ENCODE measurements at regions not wholly inside any gene's neighbourhood (a gene's known extent, or its start where the extent isn't known, plus 50 kb on each side); places are given as distances from the start of the nearest gene placed in this dataset.
"Not testable (repeated sequence)": the region's sequence is repeated elsewhere in the genome, so short reads cannot be mapped to it uniquely, and the experiment has no call there.

DNA sequence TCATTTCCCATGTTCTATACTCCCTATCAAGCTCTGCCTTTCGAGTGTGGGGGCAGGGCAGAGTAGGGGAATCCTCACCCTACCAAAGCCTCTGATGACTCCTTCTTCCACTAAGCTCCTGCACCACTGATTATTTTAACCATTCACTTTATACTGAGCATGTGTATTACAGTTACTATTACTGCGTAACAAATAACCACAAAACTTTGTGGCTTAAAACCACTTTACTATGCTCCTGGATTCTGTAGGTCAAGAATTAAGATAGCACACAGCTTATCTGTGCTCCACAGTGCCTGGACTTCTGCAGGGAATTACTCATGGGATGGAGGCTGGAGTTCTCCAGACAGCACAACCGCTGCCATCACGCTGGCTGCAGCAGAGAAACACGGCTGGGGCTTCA lies 117.4 kb upstream of the DNAJC10 start:
- no peak for DNase-seq

DNA sequence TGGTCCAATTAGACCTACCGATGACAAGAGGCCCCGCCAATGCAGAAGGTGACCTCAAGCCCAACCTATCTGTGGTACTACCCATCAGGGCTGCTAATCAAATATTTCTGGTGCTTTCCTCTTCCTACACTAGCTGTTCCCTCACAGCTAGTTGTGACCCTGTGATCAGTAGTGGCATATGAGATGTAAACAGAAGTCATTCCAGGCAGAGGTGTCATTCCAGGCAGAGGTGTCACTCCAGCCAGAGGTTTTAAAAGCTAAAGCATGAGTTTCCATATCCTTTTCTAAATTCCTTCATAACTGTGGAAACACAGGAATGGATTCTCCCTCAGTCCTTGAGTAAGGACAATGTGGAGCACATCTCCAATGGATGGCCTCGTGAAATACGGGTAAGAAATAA lies 110.9 kb upstream of the DNAJC10 start:
- no peak for DNase-seq

DNA sequence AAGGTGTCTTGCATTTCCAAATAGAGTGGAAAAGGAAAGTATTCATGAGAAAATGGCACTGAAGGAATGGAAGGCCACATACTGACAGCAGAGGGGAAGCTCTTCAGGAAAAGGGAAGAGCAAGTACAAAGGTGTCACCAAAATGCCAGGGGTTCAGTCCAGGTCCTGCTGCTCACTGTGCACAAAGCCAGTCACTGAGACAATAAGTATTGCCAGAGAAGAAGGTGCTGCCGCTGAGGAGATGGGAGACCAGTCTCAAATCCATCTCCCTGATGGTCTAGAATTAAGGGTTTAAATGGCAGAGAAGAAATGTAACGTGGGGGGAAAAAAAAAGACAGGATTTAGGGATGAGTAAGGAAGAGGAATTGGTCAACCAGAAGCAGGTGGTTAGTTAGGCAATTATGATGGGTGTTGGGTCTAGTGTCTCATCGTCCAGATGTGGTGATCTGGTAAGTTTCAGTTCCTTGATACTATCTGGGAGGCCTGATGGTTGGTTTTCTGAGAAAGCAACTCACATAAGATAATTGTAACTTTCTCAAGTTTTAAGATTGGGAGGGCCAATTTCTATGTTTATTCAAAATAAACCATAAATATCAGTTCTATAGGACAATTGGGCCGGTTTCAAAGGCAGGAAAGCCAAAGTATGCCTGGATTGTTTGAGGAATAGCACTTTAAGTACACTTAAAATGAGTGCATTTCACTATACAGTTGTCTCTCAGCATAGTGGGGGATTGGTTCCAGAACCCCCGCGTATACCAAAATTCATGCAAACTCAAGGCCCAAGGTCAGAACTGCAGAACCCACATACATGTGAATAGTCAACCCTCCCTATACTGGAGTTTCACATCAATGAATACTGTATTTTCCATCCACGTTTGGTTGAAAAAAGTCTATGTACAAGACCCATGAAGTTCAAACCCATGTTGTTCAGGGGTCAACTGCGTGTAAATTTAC lies 109.1 kb upstream of the DNAJC10 start:
- DNase-seq, result peak; percentile 94

GRCh38 chr2:182608181-182608845 lies 107.7 kb upstream of the DNAJC10 start:
- DNase-seq, result no peak

DNA sequence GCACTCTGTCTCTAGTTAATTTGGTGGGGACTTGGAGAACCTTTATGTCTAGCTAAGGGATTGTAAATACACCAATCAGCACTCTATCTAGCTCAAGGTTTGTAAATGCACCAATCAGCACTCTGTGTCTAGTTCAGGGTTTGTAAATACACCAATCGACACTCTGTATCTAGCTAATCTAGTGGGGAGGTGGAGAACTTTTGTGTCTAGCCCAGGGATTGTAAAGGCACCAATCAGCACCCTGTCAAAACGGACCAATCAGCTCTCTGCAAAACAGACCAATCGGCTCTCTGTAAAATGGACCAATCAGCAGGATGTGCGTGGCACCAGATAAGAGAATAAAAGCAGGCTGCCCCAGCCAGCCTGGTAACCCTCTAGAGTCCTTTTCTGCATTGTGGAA lies 107.1 kb upstream of the DNAJC10 start:
- not testable (repeated sequence) for DNase-seq

DNA sequence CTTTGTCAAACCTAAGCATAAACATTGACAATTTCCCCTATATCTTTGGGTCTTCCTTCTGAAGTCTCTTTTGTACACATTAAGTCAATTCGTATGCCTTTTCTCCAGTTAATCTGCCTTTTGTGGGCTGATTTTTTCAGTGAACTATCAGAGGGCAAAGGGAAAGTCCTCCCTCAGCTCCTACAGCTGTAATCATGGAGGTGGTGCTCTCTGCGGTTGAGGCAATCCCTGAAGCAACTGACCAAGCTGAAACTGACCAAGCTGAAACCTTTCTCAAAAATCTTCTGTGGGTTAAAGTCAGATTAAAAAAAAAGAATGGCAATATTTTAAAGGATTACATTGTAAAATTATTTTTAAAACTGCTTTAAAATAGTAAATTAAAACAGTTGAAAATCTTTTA lies 105.8 kb upstream of the DNAJC10 start:
- DNase-seq, result peak; percentile 16

GRCh38 chr2:182611009-182611408 lies 105.0 kb upstream of the DNAJC10 start:
- DNase-seq, result no peak

- DNase-seq, result no peak
Measured at GRCh38 chr2:182615036-182615435, 101.0 kb upstream of the DNAJC10 start.

- no peak for DNase-seq
Measured at GRCh38 chr2:182616471-182617393, 99.3 kb upstream of the DNAJC10 start.

DNA sequence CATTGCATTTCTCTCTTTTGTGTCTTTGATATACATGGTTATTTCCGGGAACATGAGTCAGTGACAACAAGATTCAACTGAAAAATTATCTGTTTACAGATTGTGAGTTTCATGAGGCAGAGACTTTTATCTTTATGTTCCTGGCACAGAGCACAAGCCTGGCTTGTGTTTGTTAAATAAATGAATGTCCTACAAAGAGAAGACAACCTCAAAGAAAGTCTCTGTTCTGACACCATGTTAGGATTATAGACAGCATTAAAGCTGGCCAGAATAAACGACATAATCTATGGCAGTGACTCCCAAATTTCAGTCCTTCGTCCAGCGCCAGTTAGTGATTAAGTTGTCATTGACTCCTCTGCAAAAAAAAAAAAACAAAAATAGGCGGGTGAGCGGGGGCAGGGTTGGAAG lies 97.4 kb upstream of the DNAJC10 start:
- DNase-seq, result no peak

GRCh38 chr2:182619276-182619675 lies 96.8 kb upstream of the DNAJC10 start:
- DNase-seq, result no peak

GRCh38 chr2:182621191-182621590 lies 94.9 kb upstream of the DNAJC10 start:
- DNase-seq, result no peak

DNA sequence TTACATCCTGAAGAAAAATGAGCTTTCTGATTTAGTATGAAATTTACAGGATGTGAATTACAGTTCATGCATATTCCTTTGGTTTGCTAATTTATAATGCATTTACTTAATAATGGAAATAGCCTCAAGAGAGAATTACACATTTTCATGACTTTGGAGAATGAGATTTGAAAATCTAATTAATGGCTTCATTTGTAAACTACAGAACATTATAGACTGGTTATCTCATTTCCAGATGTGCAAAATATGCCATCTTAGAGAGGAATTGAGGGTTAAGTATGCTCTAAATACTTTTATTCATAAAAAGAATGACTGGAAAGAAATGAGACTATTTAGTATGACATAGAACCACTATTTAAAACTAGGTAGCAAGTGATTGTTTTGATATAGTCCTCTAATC lies 94.2 kb upstream of the DNAJC10 start:
- no peak for DNase-seq

DNA sequence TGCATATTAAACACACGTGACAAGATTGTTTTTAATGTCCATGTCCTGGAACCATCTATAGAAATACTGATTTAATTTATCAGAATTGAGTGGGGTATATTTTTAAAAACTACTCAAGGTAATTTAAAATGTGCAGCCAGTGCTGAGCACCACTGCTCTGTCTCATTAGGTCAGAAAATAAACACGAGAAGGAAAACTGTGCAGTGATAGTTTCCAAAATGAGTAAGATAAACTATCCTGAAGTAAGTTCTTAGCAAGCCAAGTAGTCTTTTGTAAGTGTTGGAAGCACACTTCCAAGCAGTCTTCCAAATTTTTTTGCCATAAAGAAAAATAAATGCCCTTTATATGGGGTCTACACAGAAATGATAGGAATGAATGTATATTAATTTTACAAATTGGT lies 93.8 kb upstream of the DNAJC10 start:
- DNase-seq, result no peak

DNA sequence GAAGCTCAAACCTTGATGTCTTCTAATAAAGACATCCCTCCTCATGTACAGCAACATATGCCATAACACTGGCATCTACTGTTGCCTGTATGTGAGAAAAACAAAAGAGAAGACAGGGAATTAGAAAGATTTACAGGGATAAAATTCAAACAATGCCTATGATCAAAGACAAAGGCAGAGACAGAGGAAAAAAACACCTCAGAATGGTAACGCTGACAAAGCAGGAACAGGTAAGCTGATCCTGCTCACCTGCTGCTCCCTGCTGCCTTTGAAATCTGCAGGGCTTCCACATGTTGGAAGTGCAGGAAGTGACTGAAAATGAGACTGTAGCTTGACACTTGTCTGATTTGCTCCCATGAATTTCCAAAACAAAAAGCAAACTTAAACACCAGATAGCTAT lies 90.2 kb upstream of the DNAJC10 start:
- DNase-seq, result no peak

- no peak for DNase-seq
Measured at GRCh38 chr2:182628916-182629315, 87.1 kb upstream of the DNAJC10 start.

DNA sequence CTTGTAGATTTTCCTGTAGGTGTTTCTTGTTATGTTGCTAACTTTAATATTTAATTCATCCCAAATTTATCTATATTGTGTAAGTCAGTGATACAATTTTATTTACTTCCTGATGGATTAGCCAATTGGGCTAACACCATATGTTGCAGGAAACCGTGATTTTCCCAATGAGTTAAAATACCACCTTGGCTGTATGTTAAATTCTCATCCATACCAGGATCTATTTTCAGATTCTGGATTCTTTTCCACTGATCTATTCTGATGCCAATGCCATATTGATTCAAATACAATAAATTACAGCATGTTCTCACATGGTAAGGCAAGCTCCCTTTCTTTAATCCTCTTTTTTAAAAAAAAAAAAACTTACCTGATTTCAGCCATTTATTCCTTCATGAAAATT lies 85.8 kb upstream of the DNAJC10 start:
- DNase-seq, result no peak

DNA sequence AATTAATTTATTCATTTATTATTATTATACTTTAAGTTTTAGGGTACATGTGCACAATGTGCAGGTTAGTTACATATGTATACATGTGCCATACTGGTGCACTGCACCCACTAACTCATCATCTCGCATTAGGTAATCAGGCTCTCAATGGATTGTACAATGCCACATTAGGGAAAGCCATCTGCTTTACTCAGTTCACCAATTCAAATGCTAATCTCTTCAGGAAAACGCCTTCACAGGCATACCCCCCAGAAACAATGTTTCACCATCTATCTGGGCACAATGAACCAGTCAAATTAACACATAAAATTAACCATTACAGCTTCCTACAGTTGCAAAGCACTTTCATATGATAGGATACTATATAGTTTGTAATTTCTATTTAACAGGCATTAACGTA lies 84.8 kb upstream of the DNAJC10 start:
- no peak for DNase-seq

GRCh38 chr2:182634386-182634785 lies 81.7 kb upstream of the DNAJC10 start:
- DNase-seq, result no peak

DNA sequence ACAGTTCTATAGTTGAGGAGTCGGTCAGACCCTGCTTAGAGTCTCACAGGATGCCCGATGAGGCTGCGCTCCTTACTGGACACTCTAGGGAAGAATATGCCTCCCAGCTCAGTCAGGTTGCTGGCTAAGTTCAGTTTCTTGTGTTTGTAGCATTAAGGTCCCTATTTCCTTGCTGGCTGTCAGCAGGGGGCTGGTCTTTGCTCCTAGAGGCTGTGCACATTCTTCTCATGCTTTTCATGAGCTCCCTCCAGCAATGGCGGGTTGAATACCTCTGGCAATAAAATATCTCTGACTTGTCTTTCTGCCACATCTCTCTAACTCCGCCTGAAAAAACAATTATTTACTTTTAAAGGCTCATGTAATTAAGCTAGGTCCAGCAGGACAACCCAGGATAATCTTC lies 79.4 kb upstream of the DNAJC10 start:
- no peak for DNase-seq

- DNase-seq, result no peak
Measured at GRCh38 chr2:182638667-182639066, 77.4 kb upstream of the DNAJC10 start.

DNA sequence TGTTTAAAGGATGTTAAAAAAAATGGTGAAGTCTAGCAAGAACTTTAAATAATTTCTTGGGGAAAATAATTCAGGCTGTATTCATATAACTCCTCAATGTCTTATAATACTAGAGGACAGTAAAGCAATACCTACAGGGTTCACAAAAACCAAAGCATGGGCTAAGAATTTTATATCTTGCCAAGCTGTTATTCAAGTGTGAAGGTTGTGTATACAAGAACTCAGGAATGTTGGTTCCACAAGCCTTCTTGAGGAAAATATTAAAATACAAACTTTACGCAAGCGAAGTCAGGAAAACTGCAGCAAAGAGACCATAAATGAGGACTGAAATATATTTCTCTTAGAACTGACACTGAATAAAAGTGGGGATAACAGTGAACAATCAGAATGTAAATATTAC lies 76.1 kb upstream of the DNAJC10 start:
- no peak for DNase-seq

GRCh38 chr2:182642328-182642727 lies 73.7 kb upstream of the DNAJC10 start:
- peak; percentile 52 for DNase-seq
